SU-DHL-6 (cell line): ENCODE measurements at regions not wholly inside any gene's neighbourhood (a gene's known extent, or its start where the extent isn't known, plus 50 kb on each side); places are given as distances from the start of the nearest gene placed in this dataset.
"Not testable (repeated sequence)": the region's sequence is repeated elsewhere in the genome, so short reads cannot be mapped to it uniquely, and the experiment has no call there.

Experiments
- H2AFZ ChIP-seq: fragments of 200-600 bp; sonication (generic); 2 replicates; pipeline ENCODE4 v1.6.1; 2014; ENCODE audit warnings: low read depth, mild to moderate bottlenecking, moderate library complexity, mixed read lengths, antibody characterized with exemption, low read length; ENCODE audit not compliant: severe bottlenecking
- H3F3A ChIP-seq: fragments of 200-600 bp; shearing (Covaris generic); 2 replicates; pipeline ENCODE4 v1.6.0; 2016; ENCODE audit warnings: antibody characterized with exemption, mild to moderate bottlenecking; ENCODE audit not compliant: insufficient read depth
- H3K27ac ChIP-seq: fragments of 200-600 bp; sonication (generic); 2 replicates; pipeline ENCODE4 v1.5.1; 2016; ENCODE audit warnings: low read depth, mild to moderate bottlenecking, low read length, moderate library complexity, mixed read lengths
- H3K27me3 ChIP-seq: fragments of 200-600 bp; sonication (generic), shearing (Covaris generic); 2 replicates; pipeline ENCODE4 v1.6.0; 2014; ENCODE audit warnings: mild to moderate bottlenecking, low read length
- H3K36me3 ChIP-seq: fragments of 200-600 bp; sonication (generic); 2 replicates; pipeline ENCODE4 v1.6.1; 2014; ENCODE audit warnings: mild to moderate bottlenecking, low read length, mixed read lengths
- H3K4me2 ChIP-seq: fragments of 300-600, 200-600 bp; shearing (Covaris generic), sonication (generic); 2 replicates; pipeline ENCODE4 v1.6.0; 2014; ENCODE audit warnings: low read length, low read depth, mild to moderate bottlenecking; ENCODE audit not compliant: poor library complexity, severe bottlenecking
- H3K4me3 ChIP-seq: fragments of 200-600 bp; sonication (generic); 2 replicates; pipeline ENCODE4 v1.5.1; 2014; ENCODE audit warnings: antibody characterized with exemption, low read length, mild to moderate bottlenecking, mixed read lengths; ENCODE audit not compliant: insufficient read depth, poor library complexity, severe bottlenecking
- H3K79me2 ChIP-seq: fragments of 200-600 bp; sonication (generic); 2 replicates; pipeline ENCODE4 v1.6.1; 2014; ENCODE audit warnings: mild to moderate bottlenecking, low read length, moderate library complexity; ENCODE audit not compliant: insufficient read depth
- H3K9ac ChIP-seq: fragments of 200-600 bp; sonication (generic); 2 replicates; pipeline ENCODE4 v1.7.0; 2014; ENCODE audit warnings: mild to moderate bottlenecking, low read length
- H3K9me2 ChIP-seq: fragments of 200-600 bp; sonication (generic); replicated peaks from 2 replicates; pipeline ENCODE4 v1.6.1; 2014; ENCODE audit warnings: low read length; ENCODE audit not compliant: insufficient read depth
- H3K9me3 ChIP-seq: fragments of 200-600 bp; sonication (generic); 2 replicates; pipeline ENCODE4 v1.6.1; 2014; ENCODE audit warnings: low read length, mixed read lengths; ENCODE audit not compliant: insufficient read depth
- H4K20me1 ChIP-seq: fragments of 200-600 bp; sonication (generic); 2 replicates; pipeline ENCODE4 v1.6.1; 2014; ENCODE audit warnings: low read depth, mild to moderate bottlenecking, antibody characterized with exemption, low read length, moderate library complexity, mixed read lengths
- CTCF ChIP-seq: fragments of 200-600 bp; sonication (generic); IDR thresholded peaks from one replicate; pipeline ENCODE4 v1.5.1; 2017; ENCODE audit warnings: antibody characterized with exemption, mild to moderate bottlenecking, low read length, moderate library complexity; ENCODE audit not compliant: insufficient read depth, poor library complexity, severe bottlenecking
- EZH2phosphoT487 ChIP-seq: fragments of 200-600 bp; sonication (generic), shearing (Covaris generic); conservative IDR thresholded peaks from 2 replicates; pipeline ENCODE4 v1.6.1; 2018; ENCODE audit warnings: mild to moderate bottlenecking, antibody characterized with exemption, low read length, moderate library complexity, mixed read lengths

GRCh38 chr16:65365732-65366715, 244.2 kb upstream of the CDH11 start:
- Histone ChIP-seq H3K36me3 (no peaks in the 10 kb centered on the region), H3F3A (no peaks in the 10 kb centered on the region), H3K9me3 (no peaks in the 10 kb centered on the region), H3K4me3 (no peak overlapping the region), H2AFZ (no peak overlapping the region), H3K27ac (no peak overlapping the region), H4K20me1 (no peaks in the 10 kb centered on the region), H3K79me2 (no peaks in the 10 kb centered on the region), H3K9ac (no peak overlapping the region), H3K9me2 (no peaks in the 10 kb centered on the region), H3K4me2 (no peak overlapping the region), H3K27me3 (no peaks in the 10 kb centered on the region)
- TF ChIP-seq EZH2phosphoT487 = no peak
- TF ChIP-seq CTCF = no peak

GRCh38 chr16:65356721-65357120, 234.9 kb upstream of the CDH11 start:
- H3K36me3 ChIP-seq, H3K4me3 ChIP-seq, H3F3A ChIP-seq, H2AFZ ChIP-seq, H3K9me2 ChIP-seq, H3K9ac ChIP-seq, H3K4me2 ChIP-seq, H3K9me3 ChIP-seq, H3K27me3 ChIP-seq, H3K79me2 ChIP-seq, H3K27ac ChIP-seq, H4K20me1 ChIP-seq: not testable (repeated sequence)

GRCh38 chr16:65355706-65356105, 233.8 kb upstream of the CDH11 start:
- H3K9ac ChIP-seq = no peak overlapping the region
- no peaks in the 10 kb centered on the region for H4K20me1 ChIP-seq
- no peaks in the 10 kb centered on the region for H3F3A ChIP-seq
- no peak overlapping the region for H3K4me2 ChIP-seq
- no peak overlapping the region for H3K4me3 ChIP-seq
- H3K36me3 ChIP-seq = no peaks in the 10 kb centered on the region
- no peaks in the 10 kb centered on the region for H3K9me2 ChIP-seq
- H3K27me3 ChIP-seq = no peaks in the 10 kb centered on the region
- H2AFZ ChIP-seq = no peak overlapping the region
- no peaks in the 10 kb centered on the region for H3K9me3 ChIP-seq
- H3K27ac ChIP-seq = no peak overlapping the region
- no peaks in the 10 kb centered on the region for H3K79me2 ChIP-seq
- no peak for TF ChIP-seq EZH2phosphoT487
- TF ChIP-seq CTCF = no peak

- Histone ChIP-seq H3K9me3 (no peaks in the 10 kb centered on the region), H4K20me1 (no peaks in the 10 kb centered on the region), H3K9me2 (no peaks in the 10 kb centered on the region), H2AFZ (no peak overlapping the region), H3F3A (no peaks in the 10 kb centered on the region), H3K79me2 (no peaks in the 10 kb centered on the region), H3K36me3 (no peaks in the 10 kb centered on the region), H3K4me2 (no peak overlapping the region), H3K9ac (no peak overlapping the region), H3K27ac (no peak overlapping the region), H3K4me3 (no peak overlapping the region), H3K27me3 (no peaks in the 10 kb centered on the region)
- TF ChIP-seq EZH2phosphoT487 (no peak), CTCF (no peak)
These were observed 231.3 kb upstream of the CDH11 start for GRCh38 chr16:65353183-65353582.
